WTC11 (cell line): ENCODE measurements at regions not wholly inside any gene's neighbourhood (a gene's known extent, or its start where the extent isn't known, plus 50 kb on each side); places are given as distances from the start of the nearest gene placed in this dataset.
A peak's percentile ranks its signal among the peaks of the same experiment; 100 is the strongest.

ENCODE experiments used
- ATAC-seq: fragments of 200-7000 bp; cut with Tn5 transposase; 2 replicates; pipeline ENCODE4 v1.10.0; 2021; ENCODE audit warnings: mild to moderate bottlenecking, moderate library complexity
- CTCF ChIA-PET: fragments of 300-600 bp; sonication (Branson Sonifier 250); formaldehyde crosslinking; loops from one replicate; lab custom pipeline; 2021; ENCODE audit warnings: antibody characterized with exemption; lab: Charles Lee
- POLR2A ChIA-PET: fragments of 350-600 bp; sonication (Branson Sonifier 250); formaldehyde crosslinking; loops from one replicate; lab custom pipeline; 2021; ENCODE audit warnings: antibody characterized with exemption; lab: Charles Lee
- DNase-seq: peaks from one replicate; pipeline ENCODE4 v3.0.0; 2021; ENCODE audit warnings: low spot score
- H3K27ac Mint-ChIP-seq: 2 replicates; pipeline ENCODE4 v1.8.0; 2021; ENCODE audit warnings: mixed read lengths
- H3K27me3 Mint-ChIP-seq: 2 replicates; pipeline ENCODE4 v1.8.0; 2021; ENCODE audit warnings: low read depth, mild to moderate bottlenecking, moderate library complexity, mixed read lengths
- H3K36me3 Mint-ChIP-seq: 2 replicates; pipeline ENCODE4 v1.8.0; 2021; ENCODE audit warnings: mixed read lengths
- H3K4me1 Mint-ChIP-seq: 2 replicates; pipeline ENCODE4 v1.8.0; 2022; ENCODE audit warnings: mixed read lengths
- H3K4me3 Mint-ChIP-seq: 2 replicates; pipeline ENCODE4 v1.8.0; 2021; ENCODE audit warnings: mild to moderate bottlenecking, moderate library complexity, mixed read lengths
- H3K9me3 Mint-ChIP-seq: 2 replicates; pipeline ENCODE4 v1.8.0; 2021; ENCODE audit warnings: mixed read lengths
- GTF2I ChIP-seq: fragments of 250-450 bp; sonication (Bioruptor Pico); conservative IDR thresholded peaks from 2 replicates; pipeline ENCODE4 v1.4.0; 2021; ENCODE audit warnings: mild to moderate bottlenecking
- MXD4 ChIP-seq: fragments of 250-450 bp; sonication (Bioruptor Pico); IDR thresholded peaks from 2 replicates; pipeline ENCODE4 v1.8.0; 2021; ENCODE audit warnings: mild to moderate bottlenecking, moderate library complexity, borderline replicate concordance
- NR2C2 ChIP-seq: sonication (generic); formaldehyde crosslinking; IDR thresholded peaks from 2 replicates; pipeline ENCODE4 v1.8.0; 2022; ENCODE audit warnings: mild to moderate bottlenecking, missing genetic modification reagents
- SMAD4 ChIP-seq: sonication (generic); formaldehyde crosslinking; IDR thresholded peaks from 2 replicates; pipeline ENCODE4 v1.8.0; 2022; ENCODE audit warnings: mild to moderate bottlenecking, missing genetic modification reagents
- TCF7 ChIP-seq: sonication (generic); formaldehyde crosslinking; IDR thresholded peaks from 2 replicates; pipeline ENCODE4 v1.8.0; 2022; ENCODE audit warnings: mild to moderate bottlenecking, low read depth, missing genetic modification reagents, moderate library complexity
- ZBTB21 ChIP-seq: sonication (generic); formaldehyde crosslinking; IDR thresholded peaks from 2 replicates; pipeline ENCODE4 v1.8.1; 2023; ENCODE audit warnings: mild to moderate bottlenecking, missing genetic modification reagents, borderline replicate concordance
- ZNF423 ChIP-seq: fragments of 250-450 bp; sonication (Bioruptor Pico); IDR thresholded peaks from 2 replicates; pipeline ENCODE4 v2.1.2; 2022; ENCODE audit warnings: mild to moderate bottlenecking, moderate library complexity
- TF ChIP-seq, protein P1 (sequence below): fragments of 200-600 bp; IDR thresholded peaks from 2 replicates; pipeline ENCODE4 v1.8.0; 2022; ENCODE audit warnings: antibody characterized with exemption
- TF ChIP-seq, protein P2 (sequence below): sonication (generic); formaldehyde crosslinking; IDR thresholded peaks from 2 replicates; pipeline ENCODE4 v1.8.0; 2023; ENCODE audit warnings: missing genetic modification reagents, mild to moderate bottlenecking, borderline replicate concordance
- TF ChIP-seq, protein P3 (sequence below): fragments of 250-450 bp; sonication (Bioruptor Pico); IDR thresholded peaks from 2 replicates; pipeline ENCODE4 v1.9.0; 2021; ENCODE audit warnings: mild to moderate bottlenecking
- TF ChIP-seq, protein P4 (sequence below): sonication (generic); formaldehyde crosslinking; IDR thresholded peaks from 2 replicates; pipeline ENCODE4 v1.8.0; 2023; ENCODE audit warnings: mild to moderate bottlenecking, missing genetic modification reagents

DNA sequence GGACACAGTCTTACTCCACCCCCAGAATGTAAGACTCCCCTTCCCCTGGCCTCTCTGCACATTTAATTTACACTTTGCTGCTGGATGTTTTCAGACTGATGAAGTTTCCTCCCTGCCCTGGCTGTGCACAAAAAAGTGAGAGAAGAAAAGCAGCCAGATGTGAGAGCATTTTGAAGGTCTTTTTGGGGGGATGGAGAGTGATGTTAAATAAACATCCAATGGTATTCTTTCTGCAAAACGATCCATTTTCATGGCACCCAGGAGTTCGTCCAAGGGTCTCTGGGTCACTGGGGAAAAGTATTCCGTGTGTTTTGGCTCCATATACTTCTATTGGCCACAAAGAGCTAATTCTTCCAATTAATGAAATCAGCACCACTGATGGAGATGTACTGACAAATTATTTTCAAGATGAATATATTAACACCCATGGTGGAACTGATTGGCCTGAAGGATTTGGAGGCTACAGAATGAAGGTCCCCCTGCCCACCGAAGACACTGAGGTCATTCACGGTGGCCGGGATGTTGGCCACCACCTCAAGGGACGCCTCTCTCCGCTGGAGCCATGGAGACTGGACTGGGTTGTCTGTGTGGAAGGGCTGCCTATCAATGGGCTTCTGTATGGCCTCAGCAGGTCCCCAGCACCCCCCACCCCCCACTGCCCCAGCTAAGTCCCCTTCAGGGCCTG lies 107.6 kb upstream of the PKDCC start:
- CTCF ChIA-PET: interaction anchor here (0.6 to 1.6 kb wide), 5 partner anchors 70 to 877 kb away, joined by 3 to 7 read pairs (median 4); no protein-coding TSS in a partner anchor
- POLR2A ChIA-PET: interaction anchor here (1.2 to 3.9 kb wide), 2 partner anchors 8 to 107 kb away, joined by 5 to 17 read pairs; no protein-coding TSS in a partner anchor
- DNase-seq (no peak), ATAC-seq (no peak)
- Mint-ChIP-seq H3K9me3 (peaks cover 1% of the 10 kb centered on the region; the same call in 1 of the 2 replicates), H3K27me3 (no peaks in the 10 kb centered on the region), H3K4me1 (peaks cover 71% of the 10 kb centered on the region), H3K27ac (no peak overlapping the region), H3K36me3 (no peaks in the 10 kb centered on the region), H3K4me3 (no peak overlapping the region)
- TF ChIP-seq, protein P1, sequence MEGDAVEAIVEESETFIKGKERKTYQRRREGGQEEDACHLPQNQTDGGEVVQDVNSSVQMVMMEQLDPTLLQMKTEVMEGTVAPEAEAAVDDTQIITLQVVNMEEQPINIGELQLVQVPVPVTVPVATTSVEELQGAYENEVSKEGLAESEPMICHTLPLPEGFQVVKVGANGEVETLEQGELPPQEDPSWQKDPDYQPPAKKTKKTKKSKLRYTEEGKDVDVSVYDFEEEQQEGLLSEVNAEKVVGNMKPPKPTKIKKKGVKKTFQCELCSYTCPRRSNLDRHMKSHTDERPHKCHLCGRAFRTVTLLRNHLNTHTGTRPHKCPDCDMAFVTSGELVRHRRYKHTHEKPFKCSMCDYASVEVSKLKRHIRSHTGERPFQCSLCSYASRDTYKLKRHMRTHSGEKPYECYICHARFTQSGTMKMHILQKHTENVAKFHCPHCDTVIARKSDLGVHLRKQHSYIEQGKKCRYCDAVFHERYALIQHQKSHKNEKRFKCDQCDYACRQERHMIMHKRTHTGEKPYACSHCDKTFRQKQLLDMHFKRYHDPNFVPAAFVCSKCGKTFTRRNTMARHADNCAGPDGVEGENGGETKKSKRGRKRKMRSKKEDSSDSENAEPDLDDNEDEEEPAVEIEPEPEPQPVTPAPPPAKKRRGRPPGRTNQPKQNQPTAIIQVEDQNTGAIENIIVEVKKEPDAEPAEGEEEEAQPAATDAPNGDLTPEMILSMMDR: no peak
- TF ChIP-seq MXD4: no peak
- TF ChIP-seq, protein P2, sequence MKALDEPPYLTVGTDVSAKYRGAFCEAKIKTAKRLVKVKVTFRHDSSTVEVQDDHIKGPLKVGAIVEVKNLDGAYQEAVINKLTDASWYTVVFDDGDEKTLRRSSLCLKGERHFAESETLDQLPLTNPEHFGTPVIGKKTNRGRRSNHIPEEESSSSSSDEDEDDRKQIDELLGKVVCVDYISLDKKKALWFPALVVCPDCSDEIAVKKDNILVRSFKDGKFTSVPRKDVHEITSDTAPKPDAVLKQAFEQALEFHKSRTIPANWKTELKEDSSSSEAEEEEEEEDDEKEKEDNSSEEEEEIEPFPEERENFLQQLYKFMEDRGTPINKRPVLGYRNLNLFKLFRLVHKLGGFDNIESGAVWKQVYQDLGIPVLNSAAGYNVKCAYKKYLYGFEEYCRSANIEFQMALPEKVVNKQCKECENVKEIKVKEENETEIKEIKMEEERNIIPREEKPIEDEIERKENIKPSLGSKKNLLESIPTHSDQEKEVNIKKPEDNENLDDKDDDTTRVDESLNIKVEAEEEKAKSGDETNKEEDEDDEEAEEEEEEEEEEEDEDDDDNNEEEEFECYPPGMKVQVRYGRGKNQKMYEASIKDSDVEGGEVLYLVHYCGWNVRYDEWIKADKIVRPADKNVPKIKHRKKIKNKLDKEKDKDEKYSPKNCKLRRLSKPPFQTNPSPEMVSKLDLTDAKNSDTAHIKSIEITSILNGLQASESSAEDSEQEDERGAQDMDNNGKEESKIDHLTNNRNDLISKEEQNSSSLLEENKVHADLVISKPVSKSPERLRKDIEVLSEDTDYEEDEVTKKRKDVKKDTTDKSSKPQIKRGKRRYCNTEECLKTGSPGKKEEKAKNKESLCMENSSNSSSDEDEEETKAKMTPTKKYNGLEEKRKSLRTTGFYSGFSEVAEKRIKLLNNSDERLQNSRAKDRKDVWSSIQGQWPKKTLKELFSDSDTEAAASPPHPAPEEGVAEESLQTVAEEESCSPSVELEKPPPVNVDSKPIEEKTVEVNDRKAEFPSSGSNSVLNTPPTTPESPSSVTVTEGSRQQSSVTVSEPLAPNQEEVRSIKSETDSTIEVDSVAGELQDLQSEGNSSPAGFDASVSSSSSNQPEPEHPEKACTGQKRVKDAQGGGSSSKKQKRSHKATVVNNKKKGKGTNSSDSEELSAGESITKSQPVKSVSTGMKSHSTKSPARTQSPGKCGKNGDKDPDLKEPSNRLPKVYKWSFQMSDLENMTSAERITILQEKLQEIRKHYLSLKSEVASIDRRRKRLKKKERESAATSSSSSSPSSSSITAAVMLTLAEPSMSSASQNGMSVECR (CRISPR knock-in tag): no peak
- no peak for TF ChIP-seq TCF7 (CRISPR knock-in tag)
- TF ChIP-seq ZBTB21 (CRISPR knock-in tag): no peak
- no peak for TF ChIP-seq GTF2I
- TF ChIP-seq SMAD4: no peak
- TF ChIP-seq, protein P3, sequence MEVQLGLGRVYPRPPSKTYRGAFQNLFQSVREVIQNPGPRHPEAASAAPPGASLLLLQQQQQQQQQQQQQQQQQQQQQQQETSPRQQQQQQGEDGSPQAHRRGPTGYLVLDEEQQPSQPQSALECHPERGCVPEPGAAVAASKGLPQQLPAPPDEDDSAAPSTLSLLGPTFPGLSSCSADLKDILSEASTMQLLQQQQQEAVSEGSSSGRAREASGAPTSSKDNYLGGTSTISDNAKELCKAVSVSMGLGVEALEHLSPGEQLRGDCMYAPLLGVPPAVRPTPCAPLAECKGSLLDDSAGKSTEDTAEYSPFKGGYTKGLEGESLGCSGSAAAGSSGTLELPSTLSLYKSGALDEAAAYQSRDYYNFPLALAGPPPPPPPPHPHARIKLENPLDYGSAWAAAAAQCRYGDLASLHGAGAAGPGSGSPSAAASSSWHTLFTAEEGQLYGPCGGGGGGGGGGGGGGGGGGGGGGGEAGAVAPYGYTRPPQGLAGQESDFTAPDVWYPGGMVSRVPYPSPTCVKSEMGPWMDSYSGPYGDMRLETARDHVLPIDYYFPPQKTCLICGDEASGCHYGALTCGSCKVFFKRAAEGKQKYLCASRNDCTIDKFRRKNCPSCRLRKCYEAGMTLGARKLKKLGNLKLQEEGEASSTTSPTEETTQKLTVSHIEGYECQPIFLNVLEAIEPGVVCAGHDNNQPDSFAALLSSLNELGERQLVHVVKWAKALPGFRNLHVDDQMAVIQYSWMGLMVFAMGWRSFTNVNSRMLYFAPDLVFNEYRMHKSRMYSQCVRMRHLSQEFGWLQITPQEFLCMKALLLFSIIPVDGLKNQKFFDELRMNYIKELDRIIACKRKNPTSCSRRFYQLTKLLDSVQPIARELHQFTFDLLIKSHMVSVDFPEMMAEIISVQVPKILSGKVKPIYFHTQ (CRISPR knock-in tag): no peak

DNA sequence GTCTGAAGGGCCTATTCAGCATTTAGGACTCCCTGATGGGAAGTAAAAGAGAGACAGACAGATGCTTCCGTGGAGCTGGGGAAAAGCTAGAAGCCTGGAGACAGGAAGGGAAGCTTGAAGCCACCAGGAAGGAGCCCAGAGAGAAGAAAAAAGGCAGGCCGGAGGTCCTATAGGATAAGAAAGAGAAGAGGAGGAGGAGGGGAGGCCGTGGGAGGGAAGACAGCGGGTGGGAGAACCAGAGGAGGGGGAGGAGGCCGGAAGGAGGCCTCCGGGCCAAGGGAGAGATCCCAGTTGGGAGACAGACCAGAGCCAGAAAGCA lies 107.1 kb upstream of the PKDCC start:
- Mint-ChIP-seq H3K27me3 (peaks cover under 1% of the 10 kb centered on the region; the same call in 1 of the 2 replicates), H3K4me3 (no peak overlapping the region), H3K36me3 (no peaks in the 10 kb centered on the region; the same call in 1 of the 2 replicates), H3K27ac (0 out of 2 replicates have a peak overlapping the region, but pooled peaks have one; percentile 64), H3K9me3 (peaks cover 3% of the 10 kb centered on the region; the same call in 1 of the 2 replicates), H3K4me1 (peaks cover 71% of the 10 kb centered on the region)
- DNase-seq (peak; percentile 29), ATAC-seq (peak; percentile 34)
- TF ChIP-seq NR2C2 (CRISPR knock-in tag) (no peak), ZNF423 (CRISPR knock-in tag) (peak; percentile 83)
- TF ChIP-seq, protein P4, sequence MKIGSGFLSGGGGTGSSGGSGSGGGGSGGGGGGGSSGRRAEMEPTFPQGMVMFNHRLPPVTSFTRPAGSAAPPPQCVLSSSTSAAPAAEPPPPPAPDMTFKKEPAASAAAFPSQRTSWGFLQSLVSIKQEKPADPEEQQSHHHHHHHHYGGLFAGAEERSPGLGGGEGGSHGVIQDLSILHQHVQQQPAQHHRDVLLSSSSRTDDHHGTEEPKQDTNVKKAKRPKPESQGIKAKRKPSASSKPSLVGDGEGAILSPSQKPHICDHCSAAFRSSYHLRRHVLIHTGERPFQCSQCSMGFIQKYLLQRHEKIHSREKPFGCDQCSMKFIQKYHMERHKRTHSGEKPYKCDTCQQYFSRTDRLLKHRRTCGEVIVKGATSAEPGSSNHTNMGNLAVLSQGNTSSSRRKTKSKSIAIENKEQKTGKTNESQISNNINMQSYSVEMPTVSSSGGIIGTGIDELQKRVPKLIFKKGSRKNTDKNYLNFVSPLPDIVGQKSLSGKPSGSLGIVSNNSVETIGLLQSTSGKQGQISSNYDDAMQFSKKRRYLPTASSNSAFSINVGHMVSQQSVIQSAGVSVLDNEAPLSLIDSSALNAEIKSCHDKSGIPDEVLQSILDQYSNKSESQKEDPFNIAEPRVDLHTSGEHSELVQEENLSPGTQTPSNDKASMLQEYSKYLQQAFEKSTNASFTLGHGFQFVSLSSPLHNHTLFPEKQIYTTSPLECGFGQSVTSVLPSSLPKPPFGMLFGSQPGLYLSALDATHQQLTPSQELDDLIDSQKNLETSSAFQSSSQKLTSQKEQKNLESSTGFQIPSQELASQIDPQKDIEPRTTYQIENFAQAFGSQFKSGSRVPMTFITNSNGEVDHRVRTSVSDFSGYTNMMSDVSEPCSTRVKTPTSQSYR (CRISPR knock-in tag): no peak
- TF ChIP-seq, protein P1: no peak
- CTCF ChIA-PET: interaction anchor here (0.6 to 1.6 kb wide), 6 partner anchors 13 to 877 kb away, joined by 3 to 7 read pairs (median 4); no protein-coding TSS in a partner anchor
- POLR2A ChIA-PET: interaction anchor here (1.2 to 3.9 kb wide), 2 partner anchors 8 to 106 kb away, joined by 5 to 17 read pairs; no protein-coding TSS in a partner anchor
